ENCODE measurements at regions not wholly inside any gene's neighbourhood (a gene's known extent, or its start where the extent isn't known, plus 50 kb on each side); places are given as distances from the start of the nearest gene placed in this dataset.

DNA sequence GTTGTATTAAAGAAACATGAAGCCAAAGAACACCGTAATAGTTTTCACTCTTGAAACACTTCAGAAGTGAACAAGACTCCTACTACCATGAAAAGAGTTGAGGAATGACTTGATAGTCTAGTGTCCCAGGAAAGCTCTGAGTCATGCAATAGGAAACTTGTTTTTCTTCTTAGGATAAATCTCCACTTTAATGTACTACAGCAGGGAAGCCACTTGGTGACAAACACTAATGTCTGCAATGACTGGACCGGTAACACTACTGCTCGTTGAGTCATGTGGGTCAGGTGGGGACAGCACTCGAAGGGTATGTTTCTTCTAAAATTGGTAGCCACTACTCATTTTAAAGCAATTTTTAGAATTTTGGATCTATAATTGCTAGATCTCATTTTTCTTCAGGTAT lies 291.7 kb upstream of the CNTN3 start:
- no peak for TF ChIP-seq EZH2 (IDR thresholded peaks at IDR 0.05; ENCODE audit: low read length)
- TF ChIP-seq, protein P1, sequence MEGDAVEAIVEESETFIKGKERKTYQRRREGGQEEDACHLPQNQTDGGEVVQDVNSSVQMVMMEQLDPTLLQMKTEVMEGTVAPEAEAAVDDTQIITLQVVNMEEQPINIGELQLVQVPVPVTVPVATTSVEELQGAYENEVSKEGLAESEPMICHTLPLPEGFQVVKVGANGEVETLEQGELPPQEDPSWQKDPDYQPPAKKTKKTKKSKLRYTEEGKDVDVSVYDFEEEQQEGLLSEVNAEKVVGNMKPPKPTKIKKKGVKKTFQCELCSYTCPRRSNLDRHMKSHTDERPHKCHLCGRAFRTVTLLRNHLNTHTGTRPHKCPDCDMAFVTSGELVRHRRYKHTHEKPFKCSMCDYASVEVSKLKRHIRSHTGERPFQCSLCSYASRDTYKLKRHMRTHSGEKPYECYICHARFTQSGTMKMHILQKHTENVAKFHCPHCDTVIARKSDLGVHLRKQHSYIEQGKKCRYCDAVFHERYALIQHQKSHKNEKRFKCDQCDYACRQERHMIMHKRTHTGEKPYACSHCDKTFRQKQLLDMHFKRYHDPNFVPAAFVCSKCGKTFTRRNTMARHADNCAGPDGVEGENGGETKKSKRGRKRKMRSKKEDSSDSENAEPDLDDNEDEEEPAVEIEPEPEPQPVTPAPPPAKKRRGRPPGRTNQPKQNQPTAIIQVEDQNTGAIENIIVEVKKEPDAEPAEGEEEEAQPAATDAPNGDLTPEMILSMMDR (optimal IDR thresholded peaks at IDR 0.05 in 1 of 3, IDR thresholded peaks at IDR 0.05 in 1 of 3, conservative IDR thresholded peaks at IDR 0.05 in 1 of 3; ENCODE audit: extremely low read depth in 1 of 3, insufficient read depth in 2 of 3, low read length in 3 of 3), result no peak
